Naive thymus-derived CD4-positive, alpha-beta T cell (primary cell): ENCODE measurements at regions not wholly inside any gene's neighbourhood (a gene's known extent, or its start where the extent isn't known, plus 50 kb on each side); places are given as distances from the start of the nearest gene placed in this dataset.

Experiments
- ATAC-seq: fragments of 150-1000 bp; cut with Tn5 transposase; 2 replicates; pipeline ENCODE4 v1.10.0; 2021; ENCODE audit warnings: mild to moderate bottlenecking, moderate library complexity
- CTCF ChIA-PET: fragments of 350-600 bp; sonication (Branson Sonifier 250); formaldehyde crosslinking; loops from one replicate; lab custom pipeline; 2021; ENCODE audit warnings: antibody characterized with exemption; lab: Charles Lee
- POLR2A ChIA-PET: fragments of 350-600 bp; sonication (Branson Sonifier 250); formaldehyde crosslinking; loops from one replicate; lab custom pipeline; 2021; ENCODE audit warnings: antibody characterized with exemption, inconsistent platforms; lab: Charles Lee
- DNase-seq, 9 donors: peaks; one replicate each; pipeline versions ENCODE4 v3.0.0 to v3.0.0-alpha.2; 2020 to 2022; ENCODE audit warnings: mixed read lengths in 1 of 9
- H3K27ac ChIP-seq: one replicate; pipeline ENCODE4 v1.7.0; 2013; ENCODE audit warnings: mild to moderate bottlenecking, low read depth, low read length, moderate library complexity
- H3K27me3 ChIP-seq, 2 donors: one replicate each; pipeline ENCODE4 v1.7.0; 2013; ENCODE audit warnings: low read length in 2 of 2, mild to moderate bottlenecking in 2 of 2, moderate library complexity in 2 of 2; ENCODE audit not compliant: control insufficient read depth in 2 of 2, insufficient read depth in 2 of 2
- H3K36me3 ChIP-seq, 3 experiments: 1 replicate in 2 of 3; 2 replicates in 1 of 3; pipeline ENCODE4 v1.7.0; 2013; ENCODE audit warnings: low read length in 3 of 3, mild to moderate bottlenecking in 3 of 3, moderate library complexity in 1 of 3; ENCODE audit not compliant: insufficient read depth in 3 of 3, control insufficient read depth in 2 of 3
- H3K4me1 ChIP-seq, 2 donors: one replicate each; pipeline ENCODE4 v1.7.0; 2013; ENCODE audit warnings: low read length in 2 of 2, mild to moderate bottlenecking in 2 of 2, moderate library complexity in 1 of 2; ENCODE audit not compliant: control insufficient read depth in 2 of 2, insufficient read depth in 2 of 2
- H3K4me3 ChIP-seq: 2 replicates; pipeline ENCODE4 v1.7.0; 2013; ENCODE audit warnings: mild to moderate bottlenecking, low read length
- H3K9me3 ChIP-seq, 3 experiments: 1 replicate in 2 of 3; 2 replicates in 1 of 3; pipeline ENCODE4 v1.7.0; 2013; ENCODE audit warnings: low read length in 3 of 3; ENCODE audit not compliant: control insufficient read depth in 2 of 3
- H3K27ac Mint-ChIP-seq, 9 donors: one replicate each; pipeline ENCODE4 v1.8.0; 2020 to 2022; ENCODE audit warnings: mixed read lengths in 9 of 9, mild to moderate bottlenecking in 8 of 9, moderate library complexity in 5 of 9, inconsistent platforms in 2 of 9
- H3K27me3 Mint-ChIP-seq, 5 donors: one replicate each; pipeline ENCODE4 v1.8.0; 2021 to 2022; ENCODE audit warnings: mixed read lengths in 5 of 5, mild to moderate bottlenecking in 1 of 5
- H3K36me3 Mint-ChIP-seq, 5 donors: one replicate each; pipeline ENCODE4 v1.8.0; 2020 to 2022; ENCODE audit warnings: mixed read lengths in 5 of 5, mild to moderate bottlenecking in 3 of 5, inconsistent platforms in 1 of 5
- H3K4me1 Mint-ChIP-seq, 7 donors: one replicate each; pipeline ENCODE4 v1.8.0; 2020 to 2022; ENCODE audit warnings: mixed read lengths in 7 of 7, mild to moderate bottlenecking in 3 of 7, inconsistent platforms in 1 of 7
- H3K4me3 Mint-ChIP-seq, 10 donors: one replicate each; pipeline ENCODE4 v1.8.0; 2020 to 2022; ENCODE audit warnings: mild to moderate bottlenecking in 10 of 10, mixed read lengths in 10 of 10, moderate library complexity in 6 of 10, inconsistent platforms in 2 of 10
- H3K9me3 Mint-ChIP-seq, 11 donors: one replicate each; pipeline ENCODE4 v1.8.0; 2020 to 2022; ENCODE audit warnings: mixed read lengths in 11 of 11, mild to moderate bottlenecking in 4 of 11, inconsistent platforms in 1 of 11, moderate library complexity in 1 of 11
- intact Hi-C, 2 donors: fragments of 100-400 bp; cut with micrococcal nuclease; formaldehyde crosslinking; loops; one replicate each; pipeline ENCODE4 v1.15.1; 2023

DNA sequence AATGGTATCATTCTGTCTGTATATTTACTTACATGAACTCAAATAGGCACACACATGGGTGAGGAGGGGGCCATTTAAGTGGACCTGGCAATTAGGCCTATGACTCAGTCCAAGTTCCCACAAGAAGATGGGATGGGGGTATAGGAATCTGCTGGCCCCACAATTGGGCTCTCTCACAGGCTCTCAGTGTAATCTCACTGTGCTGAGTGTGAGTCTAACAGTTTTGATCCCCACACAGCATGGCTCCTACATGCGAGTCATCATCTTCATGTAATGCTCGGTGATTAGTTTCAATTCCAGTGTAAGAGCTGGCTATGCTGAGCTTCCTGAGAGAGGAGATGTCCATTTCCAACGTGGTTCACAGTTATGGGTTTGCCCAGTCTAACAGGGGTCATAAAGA lies 114.0 kb downstream of the GATA6 start:
- intact Hi-C loops, result no loop called here
- H3K4me3 ChIP-seq, result no peak overlapping the region
- no peaks in the 10 kb centered on the region for H3K9me3 ChIP-seq
- no peaks in the 10 kb centered on the region for H3K36me3 ChIP-seq
- no peaks in the 10 kb centered on the region for H3K27me3 ChIP-seq
- H3K9me3 Mint-ChIP-seq, result peaks cover 0 to 21% (median 2%) of the 10 kb centered on the region in 11 donors
- POLR2A ChIA-PET, result no interaction called here
- peak overlapping the region in 1 of 9 donors; percentile 0 for H3K27ac Mint-ChIP-seq
- no peak overlapping the region for H3K4me3 Mint-ChIP-seq
- H3K27ac ChIP-seq, result no peak overlapping the region
- peaks cover 0 to 16% of the 10 kb centered on the region in 2 donors for H3K4me1 ChIP-seq
- no peak for ATAC-seq
- peaks cover 0 to 5% (median 0%) of the 10 kb centered on the region in 7 donors for H3K4me1 Mint-ChIP-seq
- peaks cover 0 to 5% (median 0%) of the 10 kb centered on the region in 5 donors for H3K27me3 Mint-ChIP-seq
- CTCF ChIA-PET, result no interaction called here
- DNase-seq, result no peak
- H3K36me3 Mint-ChIP-seq, result no peaks in the 10 kb centered on the region

DNA sequence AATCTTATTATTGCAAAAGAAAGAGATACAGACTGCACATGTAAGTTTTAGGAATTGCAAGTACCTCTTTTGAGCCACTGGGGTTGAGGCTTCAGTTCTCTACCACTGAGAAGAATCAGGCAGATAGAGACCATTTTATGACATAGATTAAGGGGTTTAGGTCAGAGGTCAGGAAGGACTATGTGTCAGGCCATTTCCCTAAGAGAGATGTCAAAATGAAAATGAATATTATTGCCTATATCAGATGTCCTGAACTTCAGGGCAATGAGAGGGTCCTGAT lies 113.7 kb downstream of the GATA6 start:
- intact Hi-C loops, result no loop called here
- Mint-ChIP-seq H3K27ac (peak overlapping the region in 2 of 9 donors; percentile 0 to 25), H3K9me3 (peaks cover 0 to 19% (median 2%) of the 10 kb centered on the region in 11 donors), H3K4me1 (peaks cover 0 to 5% (median 0%) of the 10 kb centered on the region in 7 donors), H3K36me3 (no peaks in the 10 kb centered on the region), H3K4me3 (no peak overlapping the region), H3K27me3 (peaks cover 0 to 5% (median 0%) of the 10 kb centered on the region in 5 donors)
- ChIA-PET POLR2A (no interaction called here), CTCF (no interaction called here)
- no peaks in the 10 kb centered on the region for H3K27me3 ChIP-seq
- H3K4me3 ChIP-seq, result no peak overlapping the region
- H3K27ac ChIP-seq, result no peak overlapping the region
- no peaks in the 10 kb centered on the region for H3K9me3 ChIP-seq
- peaks cover 0 to 16% of the 10 kb centered on the region in 2 donors for H3K4me1 ChIP-seq
- ATAC-seq (no peak), DNase-seq (no peak)
- no peaks in the 10 kb centered on the region for H3K36me3 ChIP-seq

DNA sequence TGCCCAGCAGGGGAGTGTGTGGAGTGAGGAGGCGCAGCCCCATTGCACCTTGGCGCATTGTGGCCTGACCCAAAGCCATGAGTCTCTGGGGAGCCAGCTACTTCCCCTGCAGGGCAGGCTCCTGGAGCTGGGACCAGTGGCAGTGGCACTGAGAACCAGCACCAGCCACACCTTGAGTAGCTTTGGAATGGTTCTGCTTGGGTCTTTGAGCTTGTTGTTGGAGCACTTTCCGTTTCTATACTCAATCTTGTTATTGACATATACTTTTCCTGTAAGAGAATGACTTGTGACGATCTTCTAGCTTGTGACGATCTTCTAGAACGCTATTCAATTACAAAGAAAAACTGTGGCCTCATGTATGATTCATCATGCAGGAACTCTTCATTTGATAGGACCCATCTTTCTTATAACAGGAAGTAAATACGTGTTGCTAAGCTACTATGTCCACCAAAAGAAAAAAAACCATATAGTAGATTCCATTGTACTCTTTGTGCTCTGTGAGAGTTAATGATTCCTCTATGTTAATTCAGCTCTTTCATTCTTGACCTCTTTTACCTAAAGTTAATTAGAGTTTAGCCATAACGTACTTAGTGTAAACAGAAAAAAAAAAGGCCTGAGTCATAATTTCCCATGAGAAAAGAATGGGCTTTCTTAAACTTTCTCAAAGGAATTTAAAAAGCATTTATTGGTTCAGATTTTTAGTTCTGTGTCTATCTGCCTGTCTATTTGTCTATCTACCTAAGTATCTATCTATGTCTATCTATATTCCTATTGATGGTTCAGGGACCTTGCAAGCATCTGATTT lies 113.1 kb downstream of the GATA6 start:
- peaks cover 0 to 17% (median 2%) of the 10 kb centered on the region in 11 donors for H3K9me3 Mint-ChIP-seq
- peaks cover 0 to 16% of the 10 kb centered on the region in 2 donors for H3K4me1 ChIP-seq
- DNase-seq (peak in 4 of 9 donors; percentile 3 to 38 (median 18)), ATAC-seq (peak; percentile 89)
- peaks cover 0 to 5% (median 0%) of the 10 kb centered on the region in 5 donors for H3K27me3 Mint-ChIP-seq
- CTCF ChIA-PET, result no interaction called here
- H3K27ac Mint-ChIP-seq, result peak overlapping the region in 4 of 9 donors; percentile 12 to 56 (median 30)
- H3K4me1 Mint-ChIP-seq, result peaks cover 0 to 5% (median 0%) of the 10 kb centered on the region in 7 donors
- H3K4me3 Mint-ChIP-seq, result peak overlapping the region in 1 of 10 donors; percentile 6
- no peaks in the 10 kb centered on the region for H3K9me3 ChIP-seq
- intact Hi-C loops, result no loop called here
- POLR2A ChIA-PET, result no interaction called here
- H3K36me3 ChIP-seq, result no peaks in the 10 kb centered on the region
- H3K27me3 ChIP-seq, result no peaks in the 10 kb centered on the region
- no peak overlapping the region for H3K4me3 ChIP-seq
- H3K27ac ChIP-seq, result no peak overlapping the region
- no peaks in the 10 kb centered on the region for H3K36me3 Mint-ChIP-seq

- POLR2A ChIA-PET, result no interaction called here
- H3K9me3 Mint-ChIP-seq, result peaks cover 0 to 9% (median 3%) of the 10 kb centered on the region in 11 donors
- peaks cover 0 to 5% (median 0%) of the 10 kb centered on the region in 5 donors for H3K27me3 Mint-ChIP-seq
- Histone ChIP-seq H3K27ac (no peak overlapping the region), H3K36me3 (no peaks in the 10 kb centered on the region), H3K4me1 (peaks cover 0 to 16% of the 10 kb centered on the region in 2 donors), H3K27me3 (no peaks in the 10 kb centered on the region), H3K4me3 (no peak overlapping the region), H3K9me3 (no peaks in the 10 kb centered on the region)
- ATAC-seq (no peak), DNase-seq (no peak)
- H3K4me3 Mint-ChIP-seq, result no peak overlapping the region
- no peak overlapping the region for H3K27ac Mint-ChIP-seq
- no peaks in the 10 kb centered on the region for H3K36me3 Mint-ChIP-seq
- intact Hi-C loops, result no loop called here
- CTCF ChIA-PET, result no interaction called here
- H3K4me1 Mint-ChIP-seq, result peaks cover 0 to 5% (median 0%) of the 10 kb centered on the region in 7 donors
Observed at GRCh38 chr18:22280453-22280750, 111.0 kb downstream of the GATA6 start.

GRCh38 chr18:22279741-22280452 lies 110.5 kb downstream of the GATA6 start:
- peaks cover 0 to 5% (median 0%) of the 10 kb centered on the region in 5 donors for H3K27me3 Mint-ChIP-seq
- H3K4me1 ChIP-seq, result peaks cover 0 to 16% of the 10 kb centered on the region in 2 donors
- H3K27ac ChIP-seq, result no peak overlapping the region
- no peaks in the 10 kb centered on the region for H3K36me3 ChIP-seq
- H3K4me3 Mint-ChIP-seq, result no peak overlapping the region
- ChIA-PET CTCF (no interaction called here), POLR2A (no interaction called here)
- H3K36me3 Mint-ChIP-seq, result no peaks in the 10 kb centered on the region
- intact Hi-C loops, result no loop called here
- no peak for ATAC-seq
- no peak overlapping the region for H3K27ac Mint-ChIP-seq
- H3K9me3 Mint-ChIP-seq, result peaks cover 0 to 9% (median 3%) of the 10 kb centered on the region in 11 donors
- H3K4me1 Mint-ChIP-seq, result peaks cover 0 to 5% (median 0%) of the 10 kb centered on the region in 7 donors
- no peak for DNase-seq
- H3K4me3 ChIP-seq, result no peak overlapping the region
- H3K27me3 ChIP-seq, result no peaks in the 10 kb centered on the region
- no peaks in the 10 kb centered on the region for H3K9me3 ChIP-seq

DNA sequence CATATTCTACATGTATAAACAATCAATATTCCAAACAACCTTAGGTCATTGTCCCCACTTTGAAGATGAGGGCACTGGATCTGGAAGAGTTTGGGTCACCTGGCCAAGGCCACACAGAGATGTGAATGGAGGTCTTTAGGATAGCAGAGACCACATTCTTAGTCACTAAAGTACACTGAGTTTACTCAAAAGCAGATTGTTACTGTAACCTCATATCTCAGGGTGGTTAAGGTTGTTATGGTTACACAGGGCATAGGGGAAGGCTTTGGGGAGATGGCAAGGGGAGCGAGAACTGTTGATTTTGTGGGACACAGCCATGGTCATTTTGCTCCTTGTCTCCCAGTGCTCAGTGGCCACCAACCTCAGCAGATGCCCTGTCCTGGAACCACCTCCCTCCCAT lies 109.4 kb downstream of the GATA6 start:
- H3K27me3 ChIP-seq, result no peaks in the 10 kb centered on the region
- ATAC-seq, result no peak
- CTCF ChIA-PET, result no interaction called here
- H3K4me3 Mint-ChIP-seq, result no peak overlapping the region
- H3K4me1 ChIP-seq, result peaks cover 0 to 16% of the 10 kb centered on the region in 2 donors
- peaks cover 0 to 5% (median 0%) of the 10 kb centered on the region in 7 donors for H3K4me1 Mint-ChIP-seq
- POLR2A ChIA-PET, result no interaction called here
- no peaks in the 10 kb centered on the region for H3K9me3 ChIP-seq
- H3K27ac Mint-ChIP-seq, result no peak overlapping the region
- intact Hi-C loops, result no loop called here
- no peak overlapping the region for H3K4me3 ChIP-seq
- no peaks in the 10 kb centered on the region for H3K36me3 Mint-ChIP-seq
- no peak for DNase-seq
- peaks cover 0 to 5% (median 0%) of the 10 kb centered on the region in 5 donors for H3K27me3 Mint-ChIP-seq
- H3K27ac ChIP-seq, result no peak overlapping the region
- H3K36me3 ChIP-seq, result no peaks in the 10 kb centered on the region
- peaks cover 0 to 14% (median 4%) of the 10 kb centered on the region in 11 donors for H3K9me3 Mint-ChIP-seq
